ENCODE measurements at regions not wholly inside any gene's neighbourhood (a gene's known extent, or its start where the extent isn't known, plus 50 kb on each side); places are given as distances from the start of the nearest gene placed in this dataset.

- H3F3A ChIP-seq (replicated peaks; ENCODE audit: insufficient read depth): no peaks in the 10 kb centered on the region
- CTCF ChIA-PET: no interaction called here
- 0% methylated on average over 2 of the region's 2 CpGs for WGBS (ENCODE audit: low lambda C conversion rate)
Measured at GRCh38 chrX:78603908-78604307, 55.2 kb downstream of the RTL3 start.

More at GRCh38 chrX:78603908-78604307, 55.2 kb downstream of the RTL3 start:
- Histone ChIP-seq H3K4me2 (no peak overlapping the region), H3K4me3 (ENCODE audit: low read depth in 2 of 2, low read length in 1 of 2) (no peak overlapping the region), H3K9me2 (no peaks in the 10 kb centered on the region), H3K4me1 (ENCODE audit: control insufficient read depth in 1 of 2, insufficient read depth in 2 of 2, low read depth in 1 of 2, low read length in 1 of 2) (no peaks in the 10 kb centered on the region), H3K9ac (no peak overlapping the region), H2AFZ (ENCODE audit: low read depth) (no peak overlapping the region), H3K27me3 (ENCODE audit: insufficient read depth) (no peaks in the 10 kb centered on the region), H3K9me3 (no peaks in the 10 kb centered on the region), H3K27ac (ENCODE audit: low read depth in 2 of 2, low read length in 1 of 2) (no peak overlapping the region), H3K79me2 (ENCODE audit: insufficient read depth) (no peaks in the 10 kb centered on the region), H3K36me3 (replicated peaks in 1 of 2; ENCODE audit: control insufficient read depth in 1 of 2, insufficient read depth in 2 of 2, low read length in 1 of 2) (no peaks in the 10 kb centered on the region), H4K20me1 (ENCODE audit: insufficient read depth) (no peaks in the 10 kb centered on the region)
- TF ChIP-seq TEAD4 (IDR thresholded peaks at IDR 0.05; ENCODE audit: borderline replicate concordance, insufficient read depth): no peak
- no peak for TF ChIP-seq GABPA (IDR thresholded peaks at IDR 0.05; ENCODE audit: low read depth)
- no peak for TF ChIP-seq MEF2A (IDR thresholded peaks at IDR 0.05; ENCODE audit: borderline replicate concordance, low read depth)
- TF ChIP-seq EP300 (IDR thresholded peaks at IDR 0.05; ENCODE audit: borderline replicate concordance in 1 of 2, low read depth in 1 of 2, low read length in 1 of 2): no peak
- TF ChIP-seq, protein P1, sequence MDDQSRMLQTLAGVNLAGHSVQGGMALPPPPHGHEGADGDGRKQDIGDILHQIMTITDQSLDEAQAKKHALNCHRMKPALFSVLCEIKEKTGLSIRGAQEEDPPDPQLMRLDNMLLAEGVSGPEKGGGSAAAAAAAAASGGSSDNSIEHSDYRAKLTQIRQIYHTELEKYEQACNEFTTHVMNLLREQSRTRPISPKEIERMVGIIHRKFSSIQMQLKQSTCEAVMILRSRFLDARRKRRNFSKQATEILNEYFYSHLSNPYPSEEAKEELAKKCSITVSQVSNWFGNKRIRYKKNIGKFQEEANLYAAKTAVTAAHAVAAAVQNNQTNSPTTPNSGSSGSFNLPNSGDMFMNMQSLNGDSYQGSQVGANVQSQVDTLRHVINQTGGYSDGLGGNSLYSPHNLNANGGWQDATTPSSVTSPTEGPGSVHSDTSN (IDR thresholded peaks at IDR 0.05): no peak
- TF ChIP-seq POLR2AphosphoS5 (IDR thresholded peaks at IDR 0.05; ENCODE audit: low read depth, low read length): no peak
- no peak for TF ChIP-seq EZH2phosphoT487 (IDR thresholded peaks at IDR 0.05; ENCODE audit: borderline replicate concordance, low read depth)
- TF ChIP-seq, protein P2, sequence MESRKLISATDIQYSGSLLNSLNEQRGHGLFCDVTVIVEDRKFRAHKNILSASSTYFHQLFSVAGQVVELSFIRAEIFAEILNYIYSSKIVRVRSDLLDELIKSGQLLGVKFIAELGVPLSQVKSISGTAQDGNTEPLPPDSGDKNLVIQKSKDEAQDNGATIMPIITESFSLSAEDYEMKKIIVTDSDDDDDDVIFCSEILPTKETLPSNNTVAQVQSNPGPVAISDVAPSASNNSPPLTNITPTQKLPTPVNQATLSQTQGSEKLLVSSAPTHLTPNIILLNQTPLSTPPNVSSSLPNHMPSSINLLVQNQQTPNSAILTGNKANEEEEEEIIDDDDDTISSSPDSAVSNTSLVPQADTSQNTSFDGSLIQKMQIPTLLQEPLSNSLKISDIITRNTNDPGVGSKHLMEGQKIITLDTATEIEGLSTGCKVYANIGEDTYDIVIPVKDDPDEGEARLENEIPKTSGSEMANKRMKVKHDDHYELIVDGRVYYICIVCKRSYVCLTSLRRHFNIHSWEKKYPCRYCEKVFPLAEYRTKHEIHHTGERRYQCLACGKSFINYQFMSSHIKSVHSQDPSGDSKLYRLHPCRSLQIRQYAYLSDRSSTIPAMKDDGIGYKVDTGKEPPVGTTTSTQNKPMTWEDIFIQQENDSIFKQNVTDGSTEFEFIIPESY (IDR thresholded peaks at IDR 0.05; ENCODE audit: borderline replicate concordance, low read depth): no peak
- TF ChIP-seq, protein P3, sequence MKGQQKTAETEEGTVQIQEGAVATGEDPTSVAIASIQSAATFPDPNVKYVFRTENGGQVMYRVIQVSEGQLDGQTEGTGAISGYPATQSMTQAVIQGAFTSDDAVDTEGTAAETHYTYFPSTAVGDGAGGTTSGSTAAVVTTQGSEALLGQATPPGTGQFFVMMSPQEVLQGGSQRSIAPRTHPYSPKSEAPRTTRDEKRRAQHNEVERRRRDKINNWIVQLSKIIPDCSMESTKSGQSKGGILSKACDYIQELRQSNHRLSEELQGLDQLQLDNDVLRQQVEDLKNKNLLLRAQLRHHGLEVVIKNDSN (IDR thresholded peaks at IDR 0.05; ENCODE audit: borderline replicate concordance, low read depth): no peak
- TF ChIP-seq IRF3 (IDR thresholded peaks at IDR 0.05; ENCODE audit: low read depth, low read length): no peak
- TF ChIP-seq ELF1 (IDR thresholded peaks at IDR 0.05): no peak
- no peak for TF ChIP-seq RFX5 (IDR thresholded peaks at IDR 0.05; ENCODE audit: low read length)
- TF ChIP-seq JUND (IDR thresholded peaks at IDR 0.05): no peak
- TF ChIP-seq YY1 (IDR thresholded peaks at IDR 0.05; ENCODE audit: low read depth): no peak
- TF ChIP-seq FOXM1 (IDR thresholded peaks at IDR 0.05; ENCODE audit: low read depth): no peak
- TF ChIP-seq, protein P4, sequence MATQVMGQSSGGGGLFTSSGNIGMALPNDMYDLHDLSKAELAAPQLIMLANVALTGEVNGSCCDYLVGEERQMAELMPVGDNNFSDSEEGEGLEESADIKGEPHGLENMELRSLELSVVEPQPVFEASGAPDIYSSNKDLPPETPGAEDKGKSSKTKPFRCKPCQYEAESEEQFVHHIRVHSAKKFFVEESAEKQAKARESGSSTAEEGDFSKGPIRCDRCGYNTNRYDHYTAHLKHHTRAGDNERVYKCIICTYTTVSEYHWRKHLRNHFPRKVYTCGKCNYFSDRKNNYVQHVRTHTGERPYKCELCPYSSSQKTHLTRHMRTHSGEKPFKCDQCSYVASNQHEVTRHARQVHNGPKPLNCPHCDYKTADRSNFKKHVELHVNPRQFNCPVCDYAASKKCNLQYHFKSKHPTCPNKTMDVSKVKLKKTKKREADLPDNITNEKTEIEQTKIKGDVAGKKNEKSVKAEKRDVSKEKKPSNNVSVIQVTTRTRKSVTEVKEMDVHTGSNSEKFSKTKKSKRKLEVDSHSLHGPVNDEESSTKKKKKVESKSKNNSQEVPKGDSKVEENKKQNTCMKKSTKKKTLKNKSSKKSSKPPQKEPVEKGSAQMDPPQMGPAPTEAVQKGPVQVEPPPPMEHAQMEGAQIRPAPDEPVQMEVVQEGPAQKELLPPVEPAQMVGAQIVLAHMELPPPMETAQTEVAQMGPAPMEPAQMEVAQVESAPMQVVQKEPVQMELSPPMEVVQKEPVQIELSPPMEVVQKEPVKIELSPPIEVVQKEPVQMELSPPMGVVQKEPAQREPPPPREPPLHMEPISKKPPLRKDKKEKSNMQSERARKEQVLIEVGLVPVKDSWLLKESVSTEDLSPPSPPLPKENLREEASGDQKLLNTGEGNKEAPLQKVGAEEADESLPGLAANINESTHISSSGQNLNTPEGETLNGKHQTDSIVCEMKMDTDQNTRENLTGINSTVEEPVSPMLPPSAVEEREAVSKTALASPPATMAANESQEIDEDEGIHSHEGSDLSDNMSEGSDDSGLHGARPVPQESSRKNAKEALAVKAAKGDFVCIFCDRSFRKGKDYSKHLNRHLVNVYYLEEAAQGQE (IDR thresholded peaks at IDR 0.05; ENCODE audit: low read depth, low read length): no peak
- POLR2A ChIA-PET: no interaction called here
- DNase-seq: no peak

Data from SK-N-SH (cell line).